Frontal cortex (tissue), 3 donors: ENCODE measurements at regions not wholly inside any gene's neighbourhood (a gene's known extent, or its start where the extent isn't known, plus 50 kb on each side); places are given as distances from the start of the nearest gene placed in this dataset.

Experiments
- DNase-seq, 2 donors: peaks; one replicate each; pipeline ENCODE4 v3.0.0; 2012; ENCODE audit warnings: low spot score in 2 of 2
- FAIRE-seq: peaks from 2 replicates; lab custom pipeline; 2012; peaks lifted over from hg19 to GRCh38; lab: Jason Lieb, UNC
- donor health status: control.
- donor health status: control.
- donor health status: control.

DNA sequence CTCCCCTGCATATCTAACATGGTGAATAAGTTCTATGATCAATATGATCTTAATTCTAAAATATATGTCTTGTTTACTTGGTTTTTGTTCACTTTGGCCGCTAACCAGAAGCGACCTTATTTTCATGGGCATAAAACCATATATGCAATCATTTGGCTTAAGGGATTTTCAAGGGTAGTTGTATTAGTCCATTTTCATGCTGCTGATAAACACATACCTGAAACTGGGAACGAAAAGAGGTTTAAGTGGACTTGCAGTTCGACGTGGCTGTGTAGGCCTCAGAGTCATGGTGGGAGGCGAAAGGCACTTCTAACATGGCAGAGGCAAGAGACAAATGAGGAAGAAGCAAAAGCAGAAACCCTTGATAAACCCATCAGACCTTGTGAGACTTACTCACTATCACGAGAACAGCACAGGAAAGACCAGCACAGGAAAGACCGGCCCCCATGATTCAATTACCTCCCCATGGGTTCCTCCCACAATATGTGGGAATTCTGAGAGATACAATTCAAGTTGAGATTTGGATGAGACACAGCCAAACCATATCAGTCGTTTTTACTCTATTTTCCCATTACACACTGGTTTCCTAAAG lies 114.3 kb upstream of the CPEB2 start:
- FAIRE-seq: no peak

DNA sequence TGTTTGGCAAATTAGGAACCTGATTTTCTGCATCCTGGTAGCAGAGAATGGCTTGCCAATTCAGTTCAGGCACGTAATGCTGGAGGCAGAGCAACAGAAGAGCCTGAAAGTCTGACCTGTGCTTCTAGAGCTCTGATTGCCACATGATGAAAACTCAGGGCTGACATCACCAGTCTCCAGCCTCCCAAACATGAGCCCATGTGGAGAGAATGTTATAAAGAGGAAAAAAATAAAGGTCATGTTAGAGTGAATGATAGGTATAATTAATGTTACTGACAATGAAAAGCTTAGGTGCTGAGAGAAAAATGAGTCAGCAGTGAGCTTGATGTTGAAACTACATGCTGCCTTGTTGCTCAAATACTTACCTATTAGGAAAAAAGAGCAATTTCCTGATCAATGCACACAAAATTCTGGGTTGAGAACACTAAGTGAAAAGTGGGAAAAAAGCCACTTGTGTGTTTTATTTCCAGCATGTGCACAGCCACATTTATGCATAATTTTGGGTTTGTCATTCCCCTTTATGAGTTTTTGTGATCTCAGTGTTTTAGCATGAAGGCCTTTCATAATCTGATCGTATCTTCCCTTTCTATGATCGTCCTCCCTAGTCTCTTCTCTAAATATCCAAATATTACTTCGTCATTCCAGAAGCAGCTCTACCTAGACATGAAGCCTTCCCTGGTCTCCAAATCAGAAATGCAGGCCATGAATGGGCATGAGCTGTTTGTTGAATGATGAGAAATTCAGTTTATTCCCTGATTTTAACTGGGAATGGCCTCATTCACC lies 113.3 kb upstream of the CPEB2 start:
- no peak for FAIRE-seq

More for the DNA sequence above, 114.3 kb upstream of the CPEB2 start:
- no peak for DNase-seq

DNA sequence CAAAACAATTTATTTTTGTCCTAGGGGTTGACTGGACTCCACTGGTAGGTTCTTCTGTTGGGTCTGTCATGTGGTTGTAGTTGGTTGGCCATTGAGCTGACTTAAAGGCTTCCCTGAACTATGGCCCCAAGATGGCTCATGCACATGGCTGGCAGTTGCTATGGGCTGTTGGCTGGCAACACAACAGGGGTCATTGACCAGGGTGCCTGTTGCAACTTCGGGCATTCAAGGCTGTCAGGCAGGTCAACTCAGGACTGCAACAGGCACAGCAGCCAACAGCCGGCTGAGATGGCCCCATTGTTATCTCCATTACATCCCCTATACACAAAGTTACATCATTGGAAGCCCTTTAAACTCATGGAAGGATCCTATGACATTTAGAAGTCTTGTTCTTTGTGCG lies 109.7 kb upstream of the CPEB2 start:
- no peak for DNase-seq
- FAIRE-seq: no peak

More for the DNA sequence above, 113.3 kb upstream of the CPEB2 start:
- DNase-seq: no peak

DNA sequence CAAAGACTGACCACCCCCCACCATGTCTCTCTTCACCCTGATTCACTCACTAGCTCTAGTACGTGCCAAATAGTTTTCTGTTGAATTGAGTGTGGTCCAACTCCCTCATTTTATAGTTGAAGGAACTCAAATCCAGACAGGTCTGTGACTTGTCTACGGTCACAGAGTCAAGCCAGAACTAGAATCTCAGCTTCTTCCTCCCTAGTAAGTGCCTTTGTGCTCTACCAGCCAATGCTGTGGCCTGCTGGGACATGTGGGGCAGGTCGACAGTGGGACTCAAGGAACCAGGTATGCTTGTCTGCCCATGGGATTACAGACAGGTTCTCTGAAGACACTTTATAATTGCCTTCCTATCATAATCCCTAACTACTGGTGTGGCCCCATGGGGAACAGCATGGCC lies 108.6 kb upstream of the CPEB2 start:
- DNase-seq: no peak
- no peak for FAIRE-seq

DNA sequence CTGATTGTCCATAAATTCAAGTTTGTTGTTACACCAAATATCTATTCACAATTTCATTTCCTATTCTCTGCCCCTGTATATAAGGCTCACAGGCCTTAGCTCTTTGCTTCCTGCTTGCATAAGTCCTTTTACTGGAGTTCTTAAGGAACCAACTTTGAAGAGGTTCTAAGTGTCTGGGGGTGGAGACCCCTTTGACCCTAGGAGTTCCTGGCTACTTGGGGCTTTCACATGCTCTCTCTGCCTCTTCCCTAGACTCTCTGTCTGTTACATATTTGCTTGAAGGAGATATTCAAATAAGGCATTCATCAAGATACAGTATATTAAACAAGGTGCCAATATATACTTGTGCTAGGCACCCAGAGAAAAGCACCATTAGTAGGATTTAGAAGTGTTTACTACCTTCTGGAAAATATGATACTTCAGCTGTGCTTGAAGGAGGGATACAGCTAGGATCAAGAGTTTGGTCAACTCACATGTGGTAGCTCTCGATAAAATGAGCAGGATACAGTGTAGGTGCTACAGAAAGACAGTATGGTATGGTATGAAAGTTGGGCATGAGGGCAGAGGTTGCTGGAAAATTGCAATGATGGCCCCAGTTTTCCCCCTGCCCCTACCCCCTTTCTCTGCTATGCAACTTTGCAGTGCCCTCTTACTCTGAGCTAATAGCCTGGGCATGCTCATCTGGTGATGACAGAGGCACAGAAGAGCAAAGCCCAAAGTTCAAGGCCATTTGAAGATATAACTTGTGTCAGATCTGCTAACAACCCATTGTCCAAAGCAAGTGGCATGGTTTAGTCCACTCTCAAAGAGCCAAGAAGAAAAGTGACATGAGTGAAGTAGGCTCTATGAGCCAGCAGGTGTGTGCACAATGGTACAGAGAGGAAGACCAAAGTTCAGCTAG lies 107.6 kb upstream of the CPEB2 start:
- DNase-seq (no peak), FAIRE-seq (no peak)

DNA sequence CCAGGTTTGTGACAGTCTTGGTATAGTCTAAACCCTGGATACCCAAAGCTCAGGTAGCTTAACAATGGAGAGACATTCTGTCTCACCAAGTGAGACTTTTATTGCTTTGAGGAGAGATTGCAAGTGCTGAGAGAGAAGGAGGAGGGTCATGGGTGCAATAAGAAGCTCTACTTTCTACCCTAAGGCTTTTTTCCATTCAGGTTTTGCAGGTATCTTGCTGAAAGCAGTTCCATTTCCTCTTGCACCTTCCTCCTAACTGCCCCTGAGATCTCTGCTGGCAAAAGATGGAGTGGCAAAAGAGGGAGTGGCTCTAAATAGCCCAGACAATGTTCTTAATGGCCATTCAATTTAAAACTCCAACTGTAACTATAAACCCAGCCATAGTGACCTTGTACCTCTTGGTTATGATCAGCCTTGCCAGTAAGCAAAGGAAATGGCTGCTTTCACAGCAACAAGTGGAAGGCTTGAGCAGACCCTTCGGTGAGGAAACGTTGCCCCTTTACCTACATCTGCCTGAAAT lies 105.6 kb upstream of the CPEB2 start:
- FAIRE-seq (no peak), DNase-seq (no peak)

DNA sequence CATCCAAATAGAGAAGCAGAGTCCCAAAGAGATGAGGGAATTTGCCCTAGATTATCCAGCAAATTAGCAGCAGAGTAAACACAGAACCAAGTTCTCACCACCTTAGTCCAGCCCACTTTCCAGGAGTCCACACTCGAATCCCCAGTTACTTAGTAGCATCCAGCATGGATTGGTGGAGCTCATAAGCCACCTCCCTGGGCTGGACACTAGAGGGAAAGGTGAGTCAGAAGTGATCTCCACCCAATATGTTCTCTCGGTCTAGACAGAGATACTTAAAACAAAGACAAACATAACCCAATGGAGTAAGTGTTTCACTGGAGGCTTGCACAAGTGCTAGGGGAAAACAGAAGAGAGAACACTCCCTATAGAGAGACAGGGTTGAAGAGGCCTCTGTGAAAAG lies 105.1 kb upstream of the CPEB2 start:
- no peak for FAIRE-seq

DNA sequence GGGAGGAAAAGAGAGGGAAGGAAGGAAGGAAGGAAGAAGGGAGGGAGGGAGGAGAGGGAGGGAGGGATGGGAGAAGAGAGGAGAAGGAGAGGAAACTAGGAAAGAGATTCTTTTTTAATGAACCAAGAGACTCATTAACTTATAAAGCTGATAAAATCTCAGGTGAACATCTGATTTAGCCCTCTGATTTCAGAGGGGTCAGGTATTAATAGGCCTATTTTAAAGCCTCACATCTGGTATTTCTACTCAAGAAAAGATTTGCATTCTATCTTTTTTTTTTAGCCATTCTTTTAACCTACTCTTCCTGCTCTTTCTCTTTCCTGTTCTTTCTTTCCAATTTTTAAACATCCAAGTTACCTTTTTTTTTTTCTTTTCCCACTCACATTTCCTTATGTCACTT lies 103.3 kb upstream of the CPEB2 start:
- FAIRE-seq (no peak), DNase-seq (no peak)

More for the DNA sequence above, 105.1 kb upstream of the CPEB2 start:
- DNase-seq: no peak

DNA sequence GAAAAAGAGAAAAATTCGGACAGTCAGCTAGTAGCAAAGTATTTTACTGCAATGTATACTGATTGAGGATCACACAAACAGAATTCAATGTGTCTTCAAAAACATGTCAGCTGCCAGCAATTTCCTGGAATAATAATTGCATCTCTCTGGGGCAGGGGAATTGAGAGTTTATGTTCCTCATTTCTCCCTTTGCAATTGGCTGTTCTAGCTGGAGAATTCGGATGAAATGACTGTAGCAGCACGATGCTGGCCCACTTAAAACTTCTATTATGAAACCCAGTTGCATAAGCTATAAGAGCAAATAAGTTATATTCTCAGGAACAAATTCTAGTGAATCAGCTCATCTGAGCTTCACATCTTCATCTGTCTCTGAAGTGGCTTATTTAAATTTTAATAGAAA lies 99.9 kb upstream of the CPEB2 start:
- FAIRE-seq: no peak
- DNase-seq: no peak

DNA sequence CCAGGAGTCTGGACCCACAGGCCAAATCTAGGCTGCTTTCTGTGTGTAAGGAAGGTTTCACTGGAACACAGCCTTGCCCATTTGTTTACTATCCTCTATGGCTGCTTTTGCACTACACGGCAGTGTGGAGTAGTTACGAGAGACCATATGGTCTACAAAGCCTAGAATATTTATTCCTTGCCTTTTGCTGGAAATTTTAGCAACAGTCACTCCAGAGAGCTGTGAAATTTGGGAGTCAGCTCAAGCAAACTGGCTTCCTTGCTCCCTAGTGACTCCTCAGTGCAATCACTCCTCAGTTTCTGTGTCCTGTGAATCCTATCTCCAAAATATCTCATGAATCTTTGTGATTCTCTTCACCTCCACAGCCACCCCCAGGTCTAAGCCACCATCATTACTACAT lies 99.0 kb upstream of the CPEB2 start:
- no peak for FAIRE-seq
- DNase-seq: no peak

DNA sequence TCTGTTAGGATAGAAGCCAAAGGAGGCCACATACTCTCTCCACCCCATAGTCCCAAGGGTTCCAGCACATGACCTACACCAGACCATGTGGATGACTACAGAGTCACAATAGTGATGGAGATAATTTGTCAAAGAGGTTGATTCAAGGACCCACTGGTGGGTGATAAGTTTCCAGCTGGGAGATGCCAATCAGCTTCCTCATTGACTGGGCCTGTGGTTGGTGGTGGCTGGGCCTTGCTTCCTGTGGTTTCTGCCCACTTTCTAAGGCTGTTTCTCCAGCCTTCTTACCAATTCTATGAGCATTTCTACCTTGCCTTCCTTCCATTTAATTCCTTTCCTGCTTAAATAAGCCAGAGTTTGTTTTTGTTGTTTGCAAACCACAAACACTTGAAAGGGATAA lies 95.5 kb upstream of the CPEB2 start:
- FAIRE-seq (no peak), DNase-seq (no peak)

DNA sequence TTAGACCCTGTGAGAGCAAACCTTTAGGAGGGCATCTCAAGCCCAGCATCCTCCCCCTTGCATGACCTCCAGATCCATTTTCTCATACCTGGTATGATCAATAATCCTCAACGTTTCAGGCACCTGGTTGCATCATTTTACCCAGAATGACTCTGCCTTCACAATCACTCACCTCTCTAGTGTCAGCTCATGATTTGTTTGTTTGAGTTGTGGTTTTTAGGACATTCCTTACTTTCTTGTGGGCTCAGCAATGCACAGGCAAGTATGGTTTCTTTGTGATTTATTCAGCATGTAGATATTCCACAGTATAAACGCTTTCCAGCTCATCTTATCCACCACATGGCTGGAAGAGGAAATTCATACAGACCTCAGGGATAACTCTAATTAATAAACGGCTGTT lies 93.6 kb upstream of the CPEB2 start:
- DNase-seq (no peak), FAIRE-seq (no peak)

DNA sequence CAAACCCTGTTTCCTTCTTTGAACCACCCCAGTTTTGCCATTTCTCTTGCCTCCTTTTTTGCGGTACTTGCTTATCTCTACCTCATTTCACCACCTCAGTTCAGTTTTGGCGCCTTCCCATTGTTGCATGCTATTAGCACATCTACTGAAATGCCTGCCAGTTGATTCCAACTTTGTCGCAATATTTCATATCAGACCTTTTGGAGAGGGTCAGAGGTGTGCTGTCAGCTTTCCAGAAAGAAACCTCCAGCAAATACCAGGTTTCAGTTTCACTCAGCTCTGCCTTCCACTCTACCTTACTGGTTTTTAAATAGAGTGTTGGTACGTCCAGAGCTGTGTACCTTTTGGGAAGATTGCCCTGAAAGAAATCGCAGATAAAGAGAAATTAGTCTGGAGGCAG lies 91.9 kb upstream of the CPEB2 start:
- FAIRE-seq (no peak), DNase-seq (no peak)

DNA sequence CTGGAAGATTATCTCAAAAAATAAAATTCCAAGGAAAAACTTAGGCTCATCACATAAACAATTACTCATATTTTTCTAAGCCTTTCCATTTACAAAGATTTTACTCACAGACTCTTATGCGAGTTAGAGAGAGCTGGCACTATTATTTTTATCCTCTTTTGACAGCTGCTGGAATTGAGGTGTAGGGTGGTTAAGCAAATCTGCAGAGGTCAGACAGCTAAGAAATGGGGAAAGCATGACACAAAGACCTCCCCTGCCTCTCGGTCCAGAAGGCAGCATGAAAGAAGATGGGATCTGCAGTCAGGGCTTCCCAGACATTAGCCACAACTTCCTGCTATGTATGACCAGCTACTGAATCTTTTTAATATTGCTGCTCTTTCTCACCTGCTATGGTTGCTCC lies 89.9 kb upstream of the CPEB2 start:
- DNase-seq: no peak
- no peak for FAIRE-seq

DNA sequence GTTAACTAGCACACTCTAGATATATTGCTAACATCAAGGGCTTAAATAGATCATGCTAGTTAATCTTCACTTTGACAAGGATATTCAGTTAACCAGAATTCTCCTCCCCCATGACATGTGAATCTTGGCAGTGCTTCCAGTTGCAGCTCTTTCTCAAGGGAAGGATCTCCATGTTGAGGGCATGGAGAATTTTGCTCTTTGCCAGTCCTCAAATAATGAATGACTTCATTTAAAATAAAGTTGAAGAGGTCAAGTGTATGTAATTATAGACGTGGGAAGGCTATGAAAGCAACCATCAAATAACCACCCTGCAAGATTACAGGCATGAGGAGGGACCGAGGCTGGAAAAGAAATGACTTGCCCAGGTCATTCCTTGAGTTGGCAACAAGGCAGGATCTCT lies 87.3 kb upstream of the CPEB2 start:
- FAIRE-seq (no peak), DNase-seq (no peak)

DNA sequence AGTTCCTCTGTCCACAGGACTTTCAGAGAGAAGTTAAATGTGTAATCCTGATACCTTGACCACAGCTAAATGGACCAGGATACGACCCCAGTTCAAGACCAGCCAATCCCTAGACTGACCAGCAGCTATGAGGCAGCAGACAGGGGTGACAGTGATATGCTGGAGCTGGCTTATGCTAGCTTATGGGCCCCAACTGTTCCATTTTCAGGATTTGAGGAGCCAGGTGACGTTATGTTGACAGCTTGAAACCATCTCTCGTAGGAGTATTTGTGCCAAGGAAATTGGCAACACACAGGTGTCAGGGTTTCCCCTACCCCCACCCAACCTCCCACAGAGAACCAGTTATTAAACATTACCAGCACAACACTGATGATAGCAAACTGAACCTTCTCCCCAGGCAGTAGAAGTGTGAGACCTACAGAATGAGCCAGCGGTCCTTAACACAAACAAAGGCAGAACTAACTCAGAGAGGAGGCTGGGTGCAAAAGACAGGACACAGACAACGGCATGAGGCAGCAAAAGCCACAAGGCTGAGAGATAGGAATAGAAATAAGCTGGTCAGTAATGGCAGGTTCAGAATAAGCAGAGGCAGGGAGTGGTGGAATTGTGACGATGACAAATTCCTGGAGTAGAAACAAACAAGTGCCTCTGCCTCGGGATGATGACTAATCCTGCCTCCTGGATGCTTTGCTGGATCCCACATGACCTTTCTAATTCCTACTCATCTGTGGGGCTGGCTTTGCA lies 85.6 kb upstream of the CPEB2 start:
- no peak for FAIRE-seq
- DNase-seq: peak in 1 of 2 donors; percentile 5

DNA sequence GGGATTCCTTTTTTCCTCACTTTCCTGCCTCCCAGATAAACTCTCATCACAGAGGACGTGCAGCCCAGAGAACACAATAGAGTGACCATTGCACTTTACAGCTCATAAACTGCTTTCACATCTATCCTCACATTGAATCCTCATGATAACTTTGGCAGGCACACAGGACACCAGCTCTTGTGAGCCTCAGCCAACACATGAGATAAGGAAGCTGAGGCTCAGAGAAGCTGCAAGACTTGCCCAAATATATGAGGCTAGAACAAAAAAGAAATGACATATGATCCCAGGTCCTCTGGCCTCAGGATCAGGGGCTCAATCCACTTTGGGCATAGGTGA lies 85.0 kb upstream of the CPEB2 start:
- DNase-seq: no peak
- FAIRE-seq: no peak

DNA sequence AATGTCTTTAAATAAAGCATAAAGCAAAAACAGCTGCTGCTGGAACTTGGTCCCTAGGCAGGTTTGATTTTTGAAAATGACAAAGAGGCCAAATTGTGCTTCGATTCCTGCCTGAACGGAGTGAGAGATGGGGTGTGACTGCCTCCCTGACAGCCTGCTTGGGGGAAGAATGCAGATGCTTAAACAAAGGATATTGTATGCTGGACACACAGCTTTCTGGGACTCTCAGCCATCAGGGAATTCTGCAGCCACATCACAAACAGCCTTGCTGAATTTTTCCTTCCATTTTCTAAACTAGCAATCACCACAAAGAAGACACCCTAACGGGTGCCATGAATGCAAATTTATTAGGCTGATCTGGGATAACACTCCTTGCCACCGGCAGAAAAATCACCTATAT lies 83.9 kb upstream of the CPEB2 start:
- FAIRE-seq (no peak), DNase-seq (peak in 1 of 2 donors; percentile 6)

DNA sequence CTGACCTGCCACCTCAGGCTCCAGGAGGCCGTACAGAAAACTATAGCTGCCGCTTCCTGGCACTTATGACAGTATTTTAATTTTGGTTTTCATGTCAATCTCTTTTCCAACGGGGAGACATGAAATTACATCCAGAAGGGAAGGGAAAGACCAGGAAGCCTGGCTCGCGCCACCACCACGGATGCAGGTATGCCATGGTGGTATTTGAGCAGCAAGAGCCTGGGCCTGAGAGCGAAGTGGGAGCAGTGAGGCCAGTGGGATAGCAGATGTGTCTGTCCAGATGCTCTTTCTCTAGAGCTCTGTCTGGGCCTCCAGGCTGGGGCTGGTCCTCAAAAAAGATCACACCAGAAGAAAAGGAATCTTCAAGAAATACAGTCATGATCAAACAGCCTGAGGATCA lies 82.5 kb upstream of the CPEB2 start:
- DNase-seq (no peak), FAIRE-seq (no peak)

DNA sequence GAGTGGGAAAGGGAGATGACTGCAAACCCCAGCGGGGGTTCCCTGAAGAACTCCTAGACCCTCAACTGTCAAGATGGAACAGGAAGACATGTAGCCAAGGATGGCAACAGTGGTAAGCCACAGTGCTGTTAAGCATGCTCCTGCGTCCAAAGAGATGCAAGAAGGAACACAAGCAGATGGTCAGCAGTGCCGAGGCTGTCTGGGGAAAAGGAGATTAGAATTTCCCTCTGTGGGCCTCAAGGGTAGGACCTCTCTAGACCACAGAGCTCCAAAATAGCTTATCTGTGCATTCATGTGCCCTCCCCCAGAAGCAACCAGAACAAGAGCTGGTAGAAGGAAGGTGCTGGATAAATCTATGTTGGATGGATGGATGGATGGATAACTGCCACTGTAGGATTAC lies 82.0 kb upstream of the CPEB2 start:
- no peak for FAIRE-seq
- no peak for DNase-seq
